H1 (cell line): ENCODE measurements at regions not wholly inside any gene's neighbourhood (a gene's known extent, or its start where the extent isn't known, plus 50 kb on each side); places are given as distances from the start of the nearest gene placed in this dataset.
A peak's percentile ranks its signal among the peaks of the same experiment; 100 is the strongest.

Experiments
- CTCF ChIA-PET: fragments of 300-600 bp; sonication (Branson Sonifier 250); formaldehyde crosslinking; loops from one replicate; lab custom pipeline; 2021; ENCODE audit not compliant: partially characterized antibody; lab: Charles Lee
- POLR2A ChIA-PET: fragments of 300-600 bp; sonication (Branson Sonifier 250); formaldehyde crosslinking; loops from one replicate; lab custom pipeline; 2021; ENCODE audit warnings: inconsistent platforms; ENCODE audit not compliant: partially characterized antibody; lab: Charles Lee
- DNase-seq, 2 experiments: peaks; one replicate each; pipeline versions ENCODE4 v3.0.0 to v3.0.0-alpha.2; 2010 to 2022; ENCODE audit warnings: low spot score in 2 of 2, low read depth in 1 of 2, mixed read lengths in 1 of 2
- FAIRE-seq: peaks from 2 replicates; lab custom pipeline; 2011; peaks lifted over from hg19 to GRCh38; lab: Jason Lieb, UNC
- H2AFZ ChIP-seq: 2 replicates; pipeline ENCODE4 v1.8.1; 2012; ENCODE audit warnings: low read length, inconsistent platforms
- H2AK5ac ChIP-seq: 2 replicates; pipeline ENCODE4 v1.6.1; 2013; ENCODE audit warnings: low read depth, low read length
- H2BK120ac ChIP-seq: replicated peaks from 2 replicates; pipeline ENCODE3; 2013; ENCODE audit warnings: low read depth, low read length, inconsistent platforms
- H2BK12ac ChIP-seq: 2 replicates; pipeline ENCODE4 v1.6.1; 2013; ENCODE audit warnings: low read depth, low read length
- H2BK15ac ChIP-seq: 2 replicates; pipeline ENCODE4 v1.6.1; 2013; ENCODE audit warnings: low read length
- H2BK20ac ChIP-seq: 2 replicates; pipeline ENCODE4 v1.6.1; 2013; ENCODE audit warnings: low read length
- H2BK5ac ChIP-seq: 2 replicates; pipeline ENCODE4 v1.6.1; 2013; ENCODE audit warnings: low read depth, low read length
- H3K14ac ChIP-seq: 2 replicates; pipeline ENCODE4 v1.6.1; 2013; ENCODE audit warnings: inconsistent platforms; ENCODE audit not compliant: insufficient read length
- H3K18ac ChIP-seq: 2 replicates; pipeline ENCODE4 v1.6.1; 2013; ENCODE audit warnings: low read length; ENCODE audit errors: extremely low read depth
- H3K23ac ChIP-seq: 2 replicates; pipeline ENCODE4 v1.6.1; 2013; ENCODE audit warnings: inconsistent platforms; ENCODE audit not compliant: insufficient read length
- H3K23me2 ChIP-seq: 2 replicates; pipeline ENCODE4 v1.6.1; 2013; ENCODE audit warnings: low read depth, low read length
- H3K27ac ChIP-seq: 2 replicates; pipeline ENCODE4 v1.6.1; 2011; ENCODE audit warnings: low read depth, low read length, inconsistent platforms
- H3K27me3 ChIP-seq, 4 experiments: replicated peaks in 1 of 4; 1 replicate in 1 of 4; 2 replicates in 3 of 4; pipeline versions ENCODE4 v1.6.1 to v1.8.1; 2011 to 2013; ENCODE audit warnings: low read length in 3 of 4, mild to moderate bottlenecking in 3 of 4, inconsistent platforms in 2 of 4, mixed read lengths in 2 of 4, moderate library complexity in 1 of 4; ENCODE audit not compliant: control insufficient read depth in 3 of 4, insufficient read depth in 3 of 4; ENCODE audit errors: extremely low read depth in 1 of 4
- H3K36me3 ChIP-seq, 4 experiments: 2 replicates each; pipeline versions ENCODE4 v1.6.1 to v1.8.1; 2011 to 2013; ENCODE audit warnings: mild to moderate bottlenecking in 4 of 4, low read length in 3 of 4, moderate library complexity in 2 of 4, control low read depth in 1 of 4, inconsistent platforms in 1 of 4; ENCODE audit not compliant: insufficient read depth in 4 of 4, control insufficient read depth in 2 of 4
- H3K4ac ChIP-seq: replicated peaks from 2 replicates; pipeline ENCODE3; 2013; ENCODE audit warnings: low read length, low read depth, mixed read lengths, inconsistent platforms; ENCODE audit not compliant: insufficient read length
- H3K4me1 ChIP-seq, 4 experiments: replicated peaks in 1 of 4; 1 replicate in 1 of 4; 2 replicates in 3 of 4; pipeline versions ENCODE4 v1.6.1 to v1.8.1; 2011 to 2013; ENCODE audit warnings: low read length in 3 of 4, inconsistent platforms in 2 of 4, mixed read lengths in 1 of 4; ENCODE audit not compliant: insufficient read depth in 4 of 4, control insufficient read depth in 3 of 4
- H3K4me2 ChIP-seq, 2 experiments: 2 replicates each; pipeline versions ENCODE4 v1.6.1 to v1.8.1; 2011 to 2013; ENCODE audit warnings: low read depth in 2 of 2, low read length in 2 of 2, control low read depth in 1 of 2, inconsistent platforms in 1 of 2, mild to moderate bottlenecking in 1 of 2; ENCODE audit not compliant: insufficient read depth in 1 of 2
- H3K4me3 ChIP-seq, 4 experiments: fragments of 200-600, 300-600 bp in 1 of 4; sonication (generic), shearing (Covaris generic), sonication (Bioruptor Twin) in 1 of 4; 2 replicates each; pipeline versions ENCODE4 v1.5.1 to v1.8.1; 2011 to 2016; ENCODE audit warnings: low read length in 4 of 4, low read depth in 3 of 4, control low read depth in 2 of 4, inconsistent platforms in 2 of 4, mild to moderate bottlenecking in 2 of 4, mixed read lengths in 1 of 4, moderate library complexity in 1 of 4; ENCODE audit not compliant: insufficient read depth in 2 of 4; ENCODE audit errors: extremely low read depth in 1 of 4
- H3K56ac ChIP-seq: replicated peaks from 2 replicates; pipeline ENCODE3; 2013; ENCODE audit warnings: low read depth, mild to moderate bottlenecking, mixed read lengths, low read length, inconsistent platforms; ENCODE audit not compliant: insufficient read length
- H3K79me1 ChIP-seq: 2 replicates; pipeline ENCODE4 v1.6.1; 2013; ENCODE audit warnings: low read depth, low read length, control low read depth
- H3K79me2 ChIP-seq, 2 experiments: 2 replicates each; pipeline versions ENCODE4 v1.6.1 to v1.8.1; 2012 to 2013; ENCODE audit warnings: low read length in 2 of 2, mild to moderate bottlenecking in 2 of 2, inconsistent platforms in 1 of 2; ENCODE audit not compliant: insufficient read depth in 2 of 2, control insufficient read depth in 1 of 2
- H3K9ac ChIP-seq, 4 experiments: replicated peaks in 1 of 4; 1 replicate in 1 of 4; 2 replicates in 3 of 4; pipeline versions ENCODE4 v1.6.1 to v1.8.1; 2011 to 2013; ENCODE audit warnings: low read depth in 3 of 4, low read length in 3 of 4, control low read depth in 2 of 4, mild to moderate bottlenecking in 2 of 4, moderate library complexity in 2 of 4, inconsistent platforms in 1 of 4; ENCODE audit errors: extremely low read depth in 1 of 4
- H3K9me3 ChIP-seq, 2 experiments: 2 replicates each; pipeline versions ENCODE4 v1.6.1 to v1.8.1; 2012 to 2013; ENCODE audit warnings: mild to moderate bottlenecking in 2 of 2, moderate library complexity in 2 of 2, control low read depth in 1 of 2, inconsistent platforms in 1 of 2, low read depth in 1 of 2, low read length in 1 of 2, mixed read lengths in 1 of 2; ENCODE audit not compliant: insufficient read depth in 2 of 2
- H4K20me1 ChIP-seq, 2 experiments: replicated peaks in 1 of 2; 2 replicates each; pipeline versions ENCODE3 to v1.8.1; 2011 to 2013; ENCODE audit warnings: inconsistent platforms in 2 of 2, low read length in 2 of 2, mild to moderate bottlenecking in 1 of 2; ENCODE audit not compliant: insufficient read depth in 2 of 2, control insufficient read depth in 1 of 2
- H4K5ac ChIP-seq: 2 replicates; pipeline ENCODE4 v1.6.1; 2013; ENCODE audit warnings: low read length, low read depth, mixed read lengths, inconsistent platforms; ENCODE audit not compliant: insufficient read length
- H4K8ac ChIP-seq: 2 replicates; pipeline ENCODE4 v1.8.0; 2013; ENCODE audit warnings: mild to moderate bottlenecking, moderate library complexity, low read length, inconsistent platforms; ENCODE audit not compliant: insufficient read depth; ENCODE audit errors: extremely low read depth
- H4K91ac ChIP-seq: replicated peaks from 2 replicates; pipeline ENCODE3; 2013; ENCODE audit warnings: low read length, mixed read lengths, inconsistent platforms; ENCODE audit not compliant: insufficient read length
- CTBP2 ChIP-seq: IDR thresholded peaks from 2 replicates; pipeline ENCODE4 v1.7.0; 2011; ENCODE audit warnings: borderline replicate concordance, mild to moderate bottlenecking, moderate library complexity, mixed read lengths, low read length; ENCODE audit not compliant: insufficient read depth, insufficient read length
- HDAC6 ChIP-seq: IDR thresholded peaks from one replicate; pipeline ENCODE4 v1.7.1; 2012; ENCODE audit warnings: low read depth, mild to moderate bottlenecking, inconsistent platforms, low read length, moderate library complexity
- JUN ChIP-seq: IDR thresholded peaks from 2 replicates; pipeline ENCODE4 v1.6.1; 2011; ENCODE audit warnings: low read depth, mild to moderate bottlenecking, improper control_type of control experiment, low read length
- KDM4A ChIP-seq: IDR thresholded peaks from one replicate; pipeline ENCODE4 v1.7.1; 2012; ENCODE audit warnings: low read depth, mild to moderate bottlenecking, moderate library complexity, low read length, inconsistent platforms; ENCODE audit not compliant: severe bottlenecking
- YY1 ChIP-seq: IDR thresholded peaks from 2 replicates; pipeline ENCODE4 v1.6.1; 2011; ENCODE audit warnings: low read depth, mild to moderate bottlenecking, low read length
- WGBS, 2 experiments: shearing (Covaris generic) in 1 of 2; methylation state at CpG; one replicate each; pipeline versions ENCODE4 v1.1.6 to v1.1.7; 2013 to 2015; ENCODE audit warnings: low lambda C conversion rate in 2 of 2, mixed read lengths in 2 of 2, inconsistent platforms in 1 of 2, low coverage in 1 of 2, missing lambda C conversion rate in 1 of 2; ENCODE audit not compliant: insufficient replicate concordance in 2 of 2, insufficient coverage in 1 of 2, insufficient read length in 1 of 2; ENCODE audit errors: extremely low coverage in 1 of 2, missing lambda C conversion rate in 1 of 2; 5-methylcytosine and 5-hydroxymethylcytosine counted together

- H2AFZ ChIP-seq, result 0 out of 2 replicates have a peak overlapping the region, but pooled peaks have one; percentile 2
- FAIRE-seq, result no peak
- CTCF ChIA-PET, result interaction anchor here (1.0 to 2.1 kb wide), 2 partner anchors 9 to 139 kb away, joined by 3 to 4 read pairs; no protein-coding TSS in a partner anchor
- TF ChIP-seq CTBP2 (no peak), KDM4A (no peak), YY1 (no peak), HDAC6 (no peak), JUN (no peak)
Measured at GRCh38 chr1:9429342-9429711, 109.9 kb upstream of the SLC25A33 start.

More at GRCh38 chr1:9429342-9429711, 109.9 kb upstream of the SLC25A33 start:
- H3K23ac ChIP-seq, result no peak overlapping the region
- no peak overlapping the region for H3K18ac ChIP-seq
- POLR2A ChIA-PET, result interaction anchor here (1.0 to 1.4 kb wide), 3 partner anchors 11 to 63 kb away, joined by 3 read pairs; no protein-coding TSS in a partner anchor
- no peak overlapping the region for H3K4ac ChIP-seq
- H4K5ac ChIP-seq, result no peak overlapping the region
- H3K14ac ChIP-seq, result no peak overlapping the region
- no peak overlapping the region for H2BK15ac ChIP-seq
- H4K20me1 ChIP-seq, result no peaks in the 10 kb centered on the region
- 64% methylated on average over 6 of the region's 6 CpGs; no CpG with 5 or more reads in 1 of the 2 experiments for WGBS, 2 experiments
- no peak overlapping the region for H2BK20ac ChIP-seq
- H2BK120ac ChIP-seq, result no peak overlapping the region
- H3K79me1 ChIP-seq, result no peaks in the 10 kb centered on the region
- peaks cover 8% of the 10 kb centered on the region for H3K23me2 ChIP-seq
- no peak overlapping the region for H4K8ac ChIP-seq
- DNase-seq, result no peak
- H4K91ac ChIP-seq, result no peak overlapping the region
- H2BK5ac ChIP-seq, result no peak overlapping the region
- peak overlapping the region; percentile 54 to 68 (median 57) for H3K4me3 ChIP-seq
- H3K9ac ChIP-seq, result peak overlapping the region; percentile 62 to 82 (median 74)
- no peaks in the 10 kb centered on the region for H3K27me3 ChIP-seq
- H2BK12ac ChIP-seq, result no peak overlapping the region; the same call in 1 of the 2 replicates
- H3K56ac ChIP-seq, result no peak overlapping the region
- H3K79me2 ChIP-seq, result no peaks in the 10 kb centered on the region
- H3K4me2 ChIP-seq, result peak overlapping the region; percentile 65 to 81
- H3K27ac ChIP-seq, result peak overlapping the region; percentile 65
- no peaks in the 10 kb centered on the region for H3K9me3 ChIP-seq
- H3K4me1 ChIP-seq, result peaks cover 0 to 5% (median 2%) of the 10 kb centered on the region in 4 experiments; a peak in 4 of 7 replicates
- no peaks in the 10 kb centered on the region for H3K36me3 ChIP-seq
- no peak overlapping the region for H2AK5ac ChIP-seq
